Hepatocyte (in vitro differentiated cells): ENCODE measurements at regions not wholly inside any gene's neighbourhood (a gene's known extent, or its start where the extent isn't known, plus 50 kb on each side); places are given as distances from the start of the nearest gene placed in this dataset.

Experiments
- EZH2 ChIP-seq: fragments of 200-600 bp; sonication (generic); IDR thresholded peaks from 2 replicates; pipeline ENCODE4 v1.6.1; 2016; ENCODE audit warnings: antibody characterized with exemption, mild to moderate bottlenecking, borderline replicate concordance
- EZH2phosphoT487 ChIP-seq: fragments of 200-600 bp; sonication (generic); IDR thresholded peaks from one replicate; pipeline ENCODE4 v1.6.1; 2018; ENCODE audit warnings: antibody characterized with exemption, mild to moderate bottlenecking, low read depth, moderate library complexity; ENCODE audit not compliant: unreplicated experiment, severe bottlenecking

DNA sequence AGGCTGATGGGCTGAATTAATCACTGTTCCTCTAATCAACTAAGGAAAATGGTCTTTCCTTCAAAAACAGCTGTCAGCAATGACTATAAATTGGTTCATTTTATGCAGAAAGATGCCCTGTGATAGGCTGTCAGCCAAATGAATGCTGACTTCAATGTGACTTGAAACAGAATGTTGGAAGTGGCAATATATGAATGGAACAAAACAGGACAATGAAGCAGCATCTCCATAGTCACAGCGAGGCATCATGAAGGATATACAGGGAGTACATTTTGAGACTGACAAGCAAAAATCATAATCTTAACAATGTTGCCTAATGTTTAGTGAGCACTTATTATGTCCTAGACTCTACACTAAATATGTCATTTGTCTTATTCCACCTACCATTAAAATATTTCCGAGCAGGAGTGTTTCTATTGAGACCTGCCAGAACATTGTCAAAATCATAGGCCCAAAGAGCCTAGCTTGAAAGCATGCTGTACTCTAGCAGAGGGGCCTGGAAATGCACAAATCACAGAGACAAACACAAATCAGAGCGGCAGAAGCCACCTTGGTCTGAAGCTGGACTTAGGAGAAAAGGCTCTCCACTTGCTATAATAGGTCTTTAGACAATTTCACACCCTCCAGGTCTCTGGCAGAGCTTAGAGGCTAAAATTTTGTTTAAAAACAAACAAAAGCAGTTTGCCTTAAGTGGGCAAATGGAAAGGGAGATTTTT, 63.3 kb downstream of the FAM50B start:
- TF ChIP-seq EZH2 (no peak), EZH2phosphoT487 (no peak)
